Chondrocyte (in vitro differentiated cells): ENCODE measurements at regions not wholly inside any gene's neighbourhood (a gene's known extent, or its start where the extent isn't known, plus 50 kb on each side); places are given as distances from the start of the nearest gene placed in this dataset.

Experiments used
- DNase-seq: peaks from one replicate; pipeline ENCODE4 v3.0.0; 2021; ENCODE audit warnings: mixed read lengths, low spot score
- H3K27ac Mint-ChIP-seq: one replicate; pipeline ENCODE4 v1.8.0; 2021; ENCODE audit warnings: mild to moderate bottlenecking, moderate library complexity, mixed read lengths; ENCODE audit not compliant: unreplicated experiment
- H3K27me3 Mint-ChIP-seq: 2 replicates; pipeline ENCODE4 v1.8.0; 2021; ENCODE audit warnings: low read depth, mixed read lengths
- H3K36me3 Mint-ChIP-seq: 2 replicates; pipeline ENCODE4 v1.8.0; 2021; ENCODE audit warnings: low read depth, mixed read lengths
- H3K4me1 Mint-ChIP-seq: 2 replicates; pipeline ENCODE4 v1.8.0; 2021; ENCODE audit warnings: low read depth, mild to moderate bottlenecking, mixed read lengths
- H3K4me3 Mint-ChIP-seq: one replicate; pipeline ENCODE4 v1.8.0; 2021; ENCODE audit warnings: mild to moderate bottlenecking, moderate library complexity, mixed read lengths; ENCODE audit not compliant: unreplicated experiment
- H3K9me3 Mint-ChIP-seq: 2 replicates; pipeline ENCODE4 v1.8.0; 2021; ENCODE audit warnings: low read depth, mixed read lengths
- TF ChIP-seq, protein P1 (sequence below): fragments of 200-600 bp; sonication (generic); IDR thresholded peaks from 2 replicates; pipeline ENCODE4 v1.5.0; 2021; ENCODE audit warnings: antibody characterized with exemption, mild to moderate bottlenecking, moderate library complexity

DNA sequence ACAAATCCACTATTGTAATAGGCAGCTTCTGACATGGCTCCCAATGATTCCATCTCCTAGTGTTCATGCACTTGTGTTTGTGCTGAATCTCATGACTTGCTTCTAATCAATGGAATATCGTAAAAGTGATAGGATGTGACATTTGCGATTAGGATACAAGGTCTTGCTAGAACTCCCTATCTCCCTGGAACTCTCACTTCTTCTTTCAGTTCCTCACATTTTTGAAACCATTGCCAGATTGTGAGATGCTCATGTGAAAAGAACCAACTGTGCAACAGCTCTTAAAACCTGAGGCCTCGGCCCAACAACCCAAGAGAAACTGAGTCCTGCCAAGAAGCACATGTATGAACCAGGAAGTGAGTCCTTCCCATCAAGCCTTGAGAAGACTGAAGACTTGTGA lies 226.9 kb upstream of the DTNA start:
- TF ChIP-seq, protein P1, sequence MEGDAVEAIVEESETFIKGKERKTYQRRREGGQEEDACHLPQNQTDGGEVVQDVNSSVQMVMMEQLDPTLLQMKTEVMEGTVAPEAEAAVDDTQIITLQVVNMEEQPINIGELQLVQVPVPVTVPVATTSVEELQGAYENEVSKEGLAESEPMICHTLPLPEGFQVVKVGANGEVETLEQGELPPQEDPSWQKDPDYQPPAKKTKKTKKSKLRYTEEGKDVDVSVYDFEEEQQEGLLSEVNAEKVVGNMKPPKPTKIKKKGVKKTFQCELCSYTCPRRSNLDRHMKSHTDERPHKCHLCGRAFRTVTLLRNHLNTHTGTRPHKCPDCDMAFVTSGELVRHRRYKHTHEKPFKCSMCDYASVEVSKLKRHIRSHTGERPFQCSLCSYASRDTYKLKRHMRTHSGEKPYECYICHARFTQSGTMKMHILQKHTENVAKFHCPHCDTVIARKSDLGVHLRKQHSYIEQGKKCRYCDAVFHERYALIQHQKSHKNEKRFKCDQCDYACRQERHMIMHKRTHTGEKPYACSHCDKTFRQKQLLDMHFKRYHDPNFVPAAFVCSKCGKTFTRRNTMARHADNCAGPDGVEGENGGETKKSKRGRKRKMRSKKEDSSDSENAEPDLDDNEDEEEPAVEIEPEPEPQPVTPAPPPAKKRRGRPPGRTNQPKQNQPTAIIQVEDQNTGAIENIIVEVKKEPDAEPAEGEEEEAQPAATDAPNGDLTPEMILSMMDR, result no peak

DNA sequence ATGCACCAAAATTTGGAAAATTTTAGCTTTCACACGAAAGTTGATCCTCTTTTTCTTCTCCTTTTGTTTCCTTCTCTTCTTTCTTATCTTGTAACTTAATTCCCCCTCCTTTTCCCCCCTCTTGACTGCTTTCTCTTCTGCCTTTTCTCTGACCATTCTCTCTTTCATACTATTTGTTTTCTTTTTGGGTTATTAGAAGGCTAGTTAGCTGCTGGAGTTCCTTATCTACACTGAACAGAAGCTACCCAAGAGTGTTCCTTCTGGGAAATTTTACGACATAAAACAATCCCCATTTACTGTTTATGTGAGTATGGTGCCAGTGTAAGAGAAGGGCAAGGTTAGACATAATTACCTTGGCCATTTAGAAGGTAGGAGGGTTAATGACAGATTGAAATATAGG lies 218.4 kb upstream of the DTNA start:
- Mint-ChIP-seq H3K36me3 (no peaks in the 10 kb centered on the region), H3K4me1 (peaks cover 5% of the 10 kb centered on the region), H3K27me3 (peaks cover 66% of the 10 kb centered on the region), H3K27ac (no peak overlapping the region), H3K4me3 (no peak overlapping the region), H3K9me3 (no peaks in the 10 kb centered on the region)
- DNase-seq, result no peak
- TF ChIP-seq, protein P1, result no peak

More for the DNA sequence above, 226.9 kb upstream of the DTNA start:
- H3K27me3 Mint-ChIP-seq, result peaks cover 42% of the 10 kb centered on the region
- H3K4me1 Mint-ChIP-seq, result no peaks in the 10 kb centered on the region
- no peaks in the 10 kb centered on the region for H3K9me3 Mint-ChIP-seq
- DNase-seq, result no peak
- H3K4me3 Mint-ChIP-seq, result no peak overlapping the region
- H3K36me3 Mint-ChIP-seq, result no peaks in the 10 kb centered on the region
- no peak overlapping the region for H3K27ac Mint-ChIP-seq

DNA sequence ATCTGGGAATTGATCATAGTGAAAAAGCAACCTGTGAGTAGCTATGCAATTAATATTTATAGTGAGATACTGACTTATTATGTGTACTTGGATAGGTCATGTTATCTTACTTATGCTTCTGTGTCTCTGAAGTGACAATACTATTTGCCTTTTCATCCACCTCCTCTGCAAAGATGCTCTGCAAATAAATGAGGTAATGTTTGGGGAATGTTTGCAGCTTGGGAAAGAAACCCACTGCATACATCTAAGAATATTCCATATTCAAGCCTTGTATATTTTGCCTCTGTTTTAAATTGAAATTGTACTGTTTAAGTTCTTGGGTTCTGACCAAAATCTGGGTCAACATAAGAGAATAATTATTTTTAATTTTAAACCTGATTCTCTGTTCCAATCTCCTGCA lies 217.4 kb upstream of the DTNA start:
- no peak for DNase-seq
- Mint-ChIP-seq H3K36me3 (no peaks in the 10 kb centered on the region), H3K27ac (no peak overlapping the region)

DNA sequence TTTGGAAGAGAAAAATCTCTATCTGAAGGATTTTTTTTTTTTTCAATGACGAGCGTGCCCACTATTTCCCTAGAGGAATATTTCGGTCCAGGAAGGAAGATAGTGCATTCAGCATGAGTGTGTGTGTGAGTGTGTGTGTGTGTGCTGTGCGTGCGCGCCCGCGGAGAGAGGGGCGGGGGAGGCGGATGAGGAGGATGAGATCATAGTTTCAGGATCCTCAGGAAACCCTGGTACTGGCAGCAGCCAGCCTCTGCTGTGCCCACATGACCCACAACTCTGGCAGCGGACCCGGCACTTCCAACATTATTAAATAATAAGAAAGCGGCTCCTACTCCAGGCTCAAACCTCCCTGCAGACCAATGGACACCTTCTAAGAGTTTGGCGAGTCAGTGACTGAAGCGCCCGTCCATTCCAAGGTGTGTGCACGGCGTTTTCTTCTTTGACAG lies 217.0 kb upstream of the DTNA start:
- Mint-ChIP-seq H3K4me3 (peak overlapping the region; percentile 75), H3K27ac (no peak overlapping the region), H3K27me3 (peaks cover 64% of the 10 kb centered on the region), H3K9me3 (no peaks in the 10 kb centered on the region), H3K4me1 (peaks cover 5% of the 10 kb centered on the region), H3K36me3 (no peaks in the 10 kb centered on the region)
- TF ChIP-seq, protein P1, result no peak
- peak; percentile 92 for DNase-seq

More for the DNA sequence above, 217.4 kb upstream of the DTNA start:
- Mint-ChIP-seq H3K4me3 (peak overlapping the region; percentile 75), H3K4me1 (peaks cover 5% of the 10 kb centered on the region), H3K9me3 (no peaks in the 10 kb centered on the region), H3K27me3 (peaks cover 67% of the 10 kb centered on the region)
- TF ChIP-seq, protein P1, result no peak

DNA sequence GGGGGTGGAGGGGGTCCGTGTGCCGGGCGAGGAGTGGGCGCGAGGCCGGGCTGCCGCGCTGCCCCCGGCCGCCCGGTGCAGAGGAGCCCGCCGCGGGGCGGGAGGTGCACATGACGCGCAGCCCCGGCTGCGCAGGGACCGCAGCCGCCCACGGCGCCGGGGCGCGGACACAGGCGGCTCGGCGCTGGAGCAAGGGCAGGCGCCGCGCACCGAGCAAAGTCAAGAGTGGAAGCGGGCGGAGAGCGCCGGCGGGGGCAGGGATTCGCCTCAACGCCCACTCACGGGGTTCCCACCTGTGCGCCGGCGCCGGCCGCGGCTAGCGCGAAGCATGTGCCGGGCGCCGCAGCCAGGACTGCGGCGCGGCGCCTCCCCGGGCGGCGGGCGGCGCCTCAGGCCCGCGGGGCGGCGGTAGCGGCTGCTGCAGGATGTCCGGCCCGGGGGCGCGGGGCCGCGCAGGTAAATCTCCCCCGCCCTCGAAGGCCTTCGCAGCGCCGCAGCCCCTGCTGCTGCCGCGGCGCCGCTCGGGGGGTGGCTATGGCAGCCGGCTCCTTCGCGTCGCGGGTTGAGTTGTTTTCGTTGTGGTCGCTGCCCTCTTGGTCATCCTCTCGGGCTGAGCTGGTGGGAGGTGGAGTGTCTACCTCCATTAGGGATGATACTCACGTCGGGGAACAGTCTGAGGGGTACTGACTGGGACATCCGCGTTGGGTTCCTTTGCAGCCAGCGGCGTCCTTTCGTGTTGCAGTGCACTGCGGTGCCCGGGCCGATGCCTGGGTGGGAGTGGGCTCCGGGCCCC lies 216.3 kb upstream of the DTNA start:
- Mint-ChIP-seq H3K36me3 (no peaks in the 10 kb centered on the region), H3K4me3 (peak overlapping the region; percentile 75), H3K27ac (no peak overlapping the region), H3K4me1 (peaks cover 5% of the 10 kb centered on the region), H3K9me3 (no peaks in the 10 kb centered on the region), H3K27me3 (peaks cover 60% of the 10 kb centered on the region)
- TF ChIP-seq, protein P1, result peak; percentile 8
- DNase-seq, result peak; percentile 56
